Right forelimb (tissue), 1 donor: ENCODE measurements at regions not wholly inside any gene's neighbourhood (a gene's known extent, or its start where the extent isn't known, plus 50 kb on each side); places are given as distances from the start of the nearest gene placed in this dataset.

Experiments
- DNase-seq: peaks from one replicate; pipeline ENCODE4 v3.0.0-alpha.2; 2018

GRCh38 chr1:34618381-34618780 lies 136.5 kb upstream of the GJB5 start:
- no peak for DNase-seq

DNA sequence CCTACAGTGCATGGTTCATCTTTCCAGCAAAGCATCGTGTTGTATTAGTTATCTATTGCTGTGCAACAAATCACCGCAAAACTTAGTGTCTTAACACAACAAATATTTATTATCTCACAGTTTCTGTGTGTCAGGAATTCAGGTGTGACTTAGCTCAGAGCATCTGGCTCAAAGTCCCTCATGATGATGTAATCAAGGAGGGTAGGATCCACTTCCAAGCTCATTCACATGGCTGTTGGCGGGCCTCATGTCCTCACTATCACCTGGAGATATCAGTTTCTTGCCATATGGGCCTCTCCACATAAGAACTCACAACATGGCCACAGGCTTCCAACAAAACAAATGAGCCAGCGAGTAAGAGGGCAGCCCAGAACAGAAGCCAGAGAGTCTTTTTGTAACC lies 135.6 kb upstream of the GJB5 start:
- no peak for DNase-seq

GRCh38 chr1:34621916-34622315 lies 132.9 kb upstream of the GJB5 start:
- DNase-seq = no peak

DNA sequence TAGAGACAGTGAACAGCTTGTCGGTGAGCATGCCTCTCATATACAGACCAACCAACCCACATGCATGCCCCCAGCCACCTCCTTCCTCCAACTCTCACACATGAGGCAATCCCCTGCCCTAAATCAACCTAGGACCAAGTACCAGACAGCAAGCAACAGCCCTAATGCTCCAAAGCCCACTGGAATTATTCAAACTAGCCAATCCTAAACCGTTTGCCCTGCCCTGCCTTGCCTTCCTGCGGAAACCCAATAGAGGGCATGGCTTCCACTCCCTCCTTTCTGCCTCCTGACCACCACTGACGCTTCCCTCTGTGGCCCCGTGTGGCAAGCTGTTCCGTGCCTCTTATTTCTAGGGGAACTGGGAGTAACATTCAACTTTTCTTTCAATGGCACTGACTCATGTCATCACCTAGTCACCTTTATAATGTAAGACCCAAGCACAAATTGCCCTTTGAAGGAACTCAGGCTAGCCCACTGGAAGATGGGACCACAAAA lies 129.3 kb upstream of the GJB5 start:
- DNase-seq = no peak

- no peak for DNase-seq
These were observed 127.2 kb upstream of the GJB5 start for GRCh38 chr1:34627465-34628240.

DNA sequence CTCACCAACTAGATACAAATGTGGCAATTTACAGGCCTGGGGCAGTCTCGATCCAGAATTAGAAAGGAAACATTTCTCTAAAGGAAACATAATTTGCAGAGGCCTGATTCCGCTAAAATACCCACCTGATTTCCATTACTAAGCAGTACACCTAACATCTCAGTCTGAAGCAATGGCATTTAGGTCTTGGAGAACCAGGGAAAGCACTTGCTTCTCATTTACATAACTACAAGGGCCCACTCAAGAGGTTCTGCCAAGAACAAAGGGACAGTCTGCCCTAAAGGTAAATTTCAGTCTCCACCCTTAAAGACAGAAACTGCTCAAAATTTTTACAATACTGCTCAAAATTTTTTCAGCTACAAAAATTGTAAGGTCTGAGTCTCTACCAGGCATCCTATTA lies 123.7 kb upstream of the GJB5 start:
- DNase-seq = no peak

- DNase-seq = no peak
These were observed 115.1 kb upstream of the GJB5 start for GRCh38 chr1:34639701-34640100.

DNA sequence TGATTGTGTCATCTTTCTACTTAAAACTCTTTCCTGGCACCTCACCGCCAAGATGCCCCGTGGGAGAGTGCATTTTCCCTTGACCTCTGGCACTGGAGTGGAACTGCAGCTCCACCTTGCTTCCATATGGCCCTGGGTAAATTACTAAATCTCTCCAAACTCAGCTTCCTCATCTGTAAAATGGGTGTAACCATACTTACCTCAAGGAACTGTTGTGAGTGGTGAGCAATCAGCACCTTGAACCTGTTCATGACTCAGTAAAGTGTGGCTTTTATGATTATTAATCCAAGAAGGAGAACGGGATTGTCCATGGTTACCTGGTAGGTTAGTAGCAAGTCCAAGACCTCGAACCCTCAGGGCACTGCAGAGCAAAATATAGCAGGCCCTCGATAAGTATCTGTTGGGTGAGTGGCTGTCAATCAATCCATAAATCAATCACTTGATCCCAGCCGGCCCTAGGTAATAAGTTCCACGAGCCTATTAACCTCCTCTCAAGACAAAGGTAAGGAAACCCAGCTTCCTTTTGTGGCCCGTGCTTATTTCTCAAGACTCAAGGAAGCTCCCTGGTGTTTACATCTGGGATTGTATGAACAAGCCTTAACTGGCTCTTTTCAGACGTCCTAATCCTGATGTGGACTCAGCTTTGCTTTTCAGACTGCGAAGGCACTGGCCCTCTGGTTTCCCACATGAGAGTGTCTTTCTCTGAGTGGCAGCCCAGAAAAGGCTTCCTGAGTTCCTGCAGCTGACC lies 114.0 kb upstream of the GJB5 start:
- DNase-seq = no peak

GRCh38 chr1:34642679-34643078 lies 112.2 kb upstream of the GJB5 start:
- DNase-seq = no peak

DNA sequence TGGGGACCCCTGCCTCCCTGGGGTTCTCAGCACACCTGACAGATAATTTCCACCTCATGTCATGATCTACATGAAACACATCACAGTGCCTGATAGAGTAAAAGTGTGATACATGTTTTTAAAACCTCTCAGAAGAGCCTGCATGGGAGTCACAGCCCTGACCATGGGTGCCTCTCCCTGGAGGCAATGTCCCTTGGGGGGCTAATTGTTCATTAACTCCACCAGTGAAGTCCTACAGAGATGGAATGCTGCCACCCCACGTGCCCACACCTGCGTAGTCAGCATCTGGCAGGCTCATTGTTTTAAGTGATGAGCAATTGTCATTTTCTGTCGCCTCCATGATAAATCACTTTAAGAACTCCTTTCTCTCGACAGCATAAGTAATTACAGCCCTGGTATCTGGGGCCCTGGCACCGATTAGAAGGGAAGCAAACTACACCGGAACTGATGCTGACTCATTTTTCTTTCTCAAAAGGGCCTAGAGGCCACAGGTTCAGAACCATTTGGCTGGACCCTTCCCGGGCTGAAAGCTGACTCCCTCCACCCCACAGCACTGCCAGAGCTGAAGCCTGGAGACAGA lies 109.6 kb upstream of the GJB5 start:
- no peak for DNase-seq

DNA sequence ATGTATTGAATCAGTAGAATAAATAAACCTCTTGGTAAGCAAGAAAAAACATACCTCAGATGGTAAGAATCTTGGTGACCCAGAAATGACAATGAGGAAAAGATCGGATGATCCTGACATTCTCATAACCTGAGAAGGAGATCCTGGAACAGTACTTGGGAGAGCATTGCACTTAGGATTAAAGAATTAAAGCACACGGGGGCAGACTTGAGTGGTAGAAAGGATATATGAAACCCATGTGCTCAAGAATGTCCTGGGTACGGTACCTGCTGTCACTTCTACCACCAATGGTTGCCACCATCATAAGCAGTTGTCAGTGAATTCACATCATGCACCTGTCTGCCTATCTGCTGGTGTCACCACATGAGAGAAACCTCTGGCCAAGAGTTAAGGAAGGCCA lies 108.9 kb upstream of the GJB5 start:
- no peak for DNase-seq

DNA sequence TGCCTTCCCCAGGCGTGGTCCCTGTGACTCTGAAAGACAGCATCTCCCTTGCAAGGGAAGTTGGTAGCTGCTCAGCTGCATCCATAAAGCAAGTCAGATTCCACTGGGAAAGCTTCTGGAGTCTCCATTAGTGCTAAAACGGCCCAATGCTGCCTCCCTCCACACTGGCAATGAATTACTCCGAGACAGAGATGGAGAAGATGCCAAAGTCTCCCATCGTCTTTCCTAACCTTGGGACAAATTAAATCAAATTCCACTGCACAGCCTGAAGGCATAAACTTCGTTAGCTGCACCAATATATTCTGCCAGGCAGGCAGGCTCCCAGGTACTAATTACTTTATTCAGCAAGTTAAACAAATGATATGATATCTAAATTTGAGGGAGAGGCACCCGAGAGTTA lies 106.3 kb upstream of the GJB5 start:
- DNase-seq = no peak

DNA sequence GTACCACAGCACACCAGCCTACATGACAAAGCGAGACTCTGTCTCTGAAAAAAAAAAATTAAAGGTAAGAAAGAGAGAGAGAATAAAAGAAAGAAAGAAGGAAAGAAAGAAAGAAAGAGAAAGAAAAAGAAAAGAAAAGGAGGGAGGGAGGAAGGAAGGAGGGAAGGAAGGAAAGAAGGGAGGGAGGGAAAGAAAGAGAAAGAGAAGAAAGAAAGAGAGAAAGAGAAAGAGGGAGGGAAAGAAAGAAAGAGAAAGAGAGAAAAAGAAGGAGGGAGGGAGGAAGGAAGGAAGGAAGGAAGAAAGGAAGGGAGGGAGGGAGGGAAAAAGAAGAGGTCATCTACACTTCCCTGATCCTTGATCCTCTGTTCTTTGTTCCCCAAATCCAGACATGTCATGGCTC lies 104.8 kb upstream of the GJB5 start:
- no peak for DNase-seq

DNA sequence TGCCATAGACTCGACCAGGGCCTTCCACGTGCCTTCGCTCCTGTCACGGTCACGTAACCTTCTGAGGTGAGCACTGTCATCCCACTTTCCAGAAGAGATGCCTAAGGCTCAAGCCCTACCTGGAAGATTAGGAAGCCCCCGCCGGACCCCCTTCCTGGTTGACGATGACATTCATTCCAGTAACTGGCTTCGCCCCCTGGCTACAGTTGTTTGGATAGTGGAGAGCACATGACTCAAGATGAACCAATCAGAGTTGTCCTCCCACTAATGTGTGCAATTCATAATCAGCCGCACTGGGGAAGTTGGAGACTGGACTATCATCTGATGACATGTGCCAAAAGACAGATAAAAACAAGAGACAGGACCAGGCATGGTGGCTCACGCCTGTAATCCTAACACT lies 104.0 kb upstream of the GJB5 start:
- no peak for DNase-seq

DNA sequence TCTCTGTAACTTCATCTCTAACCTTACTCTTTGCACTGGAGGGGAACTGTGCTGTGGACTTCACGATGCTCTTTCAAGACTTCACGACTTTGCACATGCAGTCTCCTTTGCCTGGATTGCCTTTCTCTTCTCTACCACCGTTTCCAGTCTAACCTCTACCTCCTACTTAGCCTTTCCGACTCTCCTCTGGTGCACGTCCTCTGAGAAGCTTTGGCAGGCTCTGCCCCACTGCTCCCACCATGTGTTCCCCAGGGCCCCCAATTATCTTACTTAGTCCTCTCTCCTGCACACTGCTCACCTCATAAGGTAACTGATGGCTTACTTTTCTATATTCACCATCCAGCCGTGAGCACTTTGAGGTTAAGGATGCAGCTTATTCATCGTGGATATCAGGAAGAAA lies 101.7 kb upstream of the GJB5 start:
- DNase-seq = no peak

- DNase-seq = no peak
These were observed 99.5 kb upstream of the GJB5 start for GRCh38 chr1:34655206-34655874.

DNA sequence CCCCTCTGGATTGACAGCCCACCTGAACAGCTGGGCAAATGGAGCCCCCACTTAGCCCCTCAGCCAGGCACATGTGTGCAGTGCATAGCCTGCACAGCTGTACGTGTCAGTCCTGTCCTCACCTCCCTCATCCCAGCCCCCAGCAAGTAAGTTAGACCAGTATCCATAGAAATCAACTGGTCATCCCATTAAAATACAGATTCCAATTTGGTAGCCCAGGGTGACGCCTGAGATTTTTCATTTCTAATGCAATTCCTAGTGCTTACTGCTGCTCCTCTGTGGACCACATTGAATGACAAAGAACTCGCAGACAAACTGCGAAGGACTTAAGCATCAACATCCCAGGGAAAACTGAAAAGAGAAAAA lies 99.0 kb upstream of the GJB5 start:
- DNase-seq = no peak

- DNase-seq = no peak
These were observed 98.5 kb upstream of the GJB5 start for GRCh38 chr1:34656299-34656698.

DNA sequence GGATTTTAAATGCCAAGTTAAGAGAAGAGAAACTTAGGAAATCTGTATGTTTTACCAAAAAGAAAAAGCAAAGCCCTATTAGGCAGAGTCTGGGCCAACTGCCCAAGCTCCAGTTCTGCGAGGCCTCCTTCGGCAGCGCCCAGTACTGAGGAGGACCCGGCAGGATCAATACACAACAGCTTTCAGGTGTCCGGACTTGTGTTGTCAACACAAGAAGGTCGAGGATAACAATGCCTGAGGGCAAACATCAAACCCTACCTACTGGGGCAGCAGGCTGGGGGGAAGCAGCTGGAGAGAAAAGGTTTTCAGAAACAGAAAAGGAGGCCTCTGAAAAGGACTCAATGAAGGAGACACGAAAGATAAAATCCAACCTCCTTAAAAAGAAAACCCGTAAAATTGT lies 98.1 kb upstream of the GJB5 start:
- DNase-seq = no peak

DNA sequence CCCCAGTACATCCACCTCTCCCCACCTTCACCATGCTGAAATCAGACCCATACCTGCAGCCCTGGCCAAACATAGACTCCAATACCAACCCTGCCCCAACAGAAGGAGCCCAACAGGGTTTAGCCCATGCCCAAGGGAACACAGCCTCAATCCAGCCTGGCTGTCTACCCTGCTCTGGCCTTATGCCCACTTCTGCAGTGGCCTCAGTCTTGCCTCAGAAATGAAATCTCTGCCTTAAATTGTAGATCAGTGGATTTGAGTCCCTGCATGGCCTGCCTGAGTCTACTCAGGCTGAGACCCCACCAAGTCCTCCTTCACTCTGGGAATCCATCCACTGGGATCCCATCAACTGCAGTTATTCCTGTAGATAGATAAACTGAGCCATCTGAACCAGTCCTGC lies 97.6 kb upstream of the GJB5 start:
- DNase-seq = no peak

GRCh38 chr1:34657849-34658248 lies 97.0 kb upstream of the GJB5 start:
- no peak for DNase-seq

GRCh38 chr1:34663031-34663430 lies 91.8 kb upstream of the GJB5 start:
- no peak for DNase-seq

GRCh38 chr1:34668063-34668462 lies 86.8 kb upstream of the GJB5 start:
- no peak for DNase-seq

DNA sequence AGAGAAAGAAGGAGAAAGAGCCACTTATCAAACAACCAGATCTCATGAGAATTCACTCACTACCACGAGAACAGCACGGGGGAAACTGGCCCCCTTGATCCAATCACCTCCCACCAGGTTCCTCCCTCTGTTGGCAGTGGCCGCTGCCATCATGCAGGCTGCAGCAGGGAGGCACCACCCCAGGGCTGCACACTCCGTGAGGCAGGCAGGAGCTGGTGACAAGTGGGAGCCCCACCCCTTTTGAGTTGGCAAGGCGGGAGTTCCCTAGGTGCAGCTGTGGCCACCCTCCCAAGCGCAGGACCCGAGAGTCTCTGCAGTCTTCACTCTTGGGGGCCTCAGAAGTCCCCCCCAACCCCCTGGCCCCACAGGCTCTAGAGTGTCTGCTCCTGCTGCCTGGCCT lies 83.9 kb upstream of the GJB5 start:
- DNase-seq = no peak
